GM13976 (cell line): ENCODE measurements at regions not wholly inside any gene's neighbourhood (a gene's known extent, or its start where the extent isn't known, plus 50 kb on each side); places are given as distances from the start of the nearest gene placed in this dataset.
"Not testable (repeated sequence)": the region's sequence is repeated elsewhere in the genome, so short reads cannot be mapped to it uniquely, and the experiment has no call there.

Experiments used
- DNase-seq: peaks from one replicate; pipeline ENCODE4 v3.0.0; 2012; ENCODE audit warnings: low spot score
- CTCF ChIP-seq: IDR thresholded peaks from 2 replicates; pipeline ENCODE4 v1.5.1; 2012; ENCODE audit warnings: borderline replicate concordance, mild to moderate bottlenecking; ENCODE audit not compliant: insufficient read depth; ENCODE audit errors: extremely low read depth, missing control alignments, control extremely low read depth
- in situ Hi-C: fragments of 300-500 bp; cut with MboI; formaldehyde crosslinking; loops from one replicate; pipeline ENCODE4 v1.12.0; 2022; ENCODE audit warnings: low sequenced_read_pairs, mixed read lengths, inconsistent platforms; ENCODE audit not compliant: unreplicated experiment

GRCh38 chr2:7167801-7168411, 250.7 kb downstream of the RNF144A start:
- DNase-seq: no peak
- in situ Hi-C loops: no loop called here
- TF ChIP-seq CTCF: no peak

- in situ Hi-C loops: no loop called here
- DNase-seq: no peak
- TF ChIP-seq CTCF: no peak
These were observed 252.4 kb downstream of the RNF144A start for GRCh38 chr2:7169593-7169992.

GRCh38 chr2:7178996-7179395, 261.8 kb downstream of the RNF144A start:
- DNase-seq, in situ Hi-C loops: not testable (repeated sequence)

GRCh38 chr2:7180638-7181370, 263.6 kb downstream of the RNF144A start:
- no peak for TF ChIP-seq CTCF
- no peak for DNase-seq
- in situ Hi-C loops: no loop called here

GRCh38 chr2:7182525-7182924, 265.3 kb downstream of the RNF144A start:
- no peak for TF ChIP-seq CTCF
- in situ Hi-C loops: no loop called here
- DNase-seq: no peak

- no peak for TF ChIP-seq CTCF
- DNase-seq: no peak
- in situ Hi-C loops: no loop called here
These were observed 271.9 kb downstream of the RNF144A start for GRCh38 chr2:7189106-7189505.

GRCh38 chr2:7190587-7191324, 273.5 kb downstream of the RNF144A start:
- TF ChIP-seq CTCF: no peak
- in situ Hi-C loops: no loop called here
- no peak for DNase-seq
